H1 (cell line): ENCODE measurements at regions not wholly inside any gene's neighbourhood (a gene's known extent, or its start where the extent isn't known, plus 50 kb on each side); places are given as distances from the start of the nearest gene placed in this dataset.

ENCODE experiments used
- CTCF ChIA-PET: fragments of 300-600 bp; sonication (Branson Sonifier 250); formaldehyde crosslinking; loops from one replicate; lab custom pipeline; 2021; ENCODE audit not compliant: partially characterized antibody; lab: Charles Lee
- POLR2A ChIA-PET: fragments of 300-600 bp; sonication (Branson Sonifier 250); formaldehyde crosslinking; loops from one replicate; lab custom pipeline; 2021; ENCODE audit warnings: inconsistent platforms; ENCODE audit not compliant: partially characterized antibody; lab: Charles Lee
- DNase-seq, 2 experiments: peaks; one replicate each; pipeline versions ENCODE4 v3.0.0 to v3.0.0-alpha.2; 2010 to 2022; ENCODE audit warnings: low spot score in 2 of 2, low read depth in 1 of 2, mixed read lengths in 1 of 2
- FAIRE-seq: peaks from 2 replicates; lab custom pipeline; 2011; peaks lifted over from hg19 to GRCh38; lab: Jason Lieb, UNC
- H2AFZ ChIP-seq: 2 replicates; pipeline ENCODE4 v1.8.1; 2012; ENCODE audit warnings: low read length, inconsistent platforms
- H2AK5ac ChIP-seq: 2 replicates; pipeline ENCODE4 v1.6.1; 2013; ENCODE audit warnings: low read depth, low read length
- H2BK120ac ChIP-seq: replicated peaks from 2 replicates; pipeline ENCODE3; 2013; ENCODE audit warnings: low read depth, low read length, inconsistent platforms
- H2BK12ac ChIP-seq: 2 replicates; pipeline ENCODE4 v1.6.1; 2013; ENCODE audit warnings: low read depth, low read length
- H2BK15ac ChIP-seq: 2 replicates; pipeline ENCODE4 v1.6.1; 2013; ENCODE audit warnings: low read length
- H2BK20ac ChIP-seq: 2 replicates; pipeline ENCODE4 v1.6.1; 2013; ENCODE audit warnings: low read length
- H2BK5ac ChIP-seq: 2 replicates; pipeline ENCODE4 v1.6.1; 2013; ENCODE audit warnings: low read depth, low read length
- H3K14ac ChIP-seq: 2 replicates; pipeline ENCODE4 v1.6.1; 2013; ENCODE audit warnings: inconsistent platforms; ENCODE audit not compliant: insufficient read length
- H3K18ac ChIP-seq: 2 replicates; pipeline ENCODE4 v1.6.1; 2013; ENCODE audit warnings: low read length; ENCODE audit errors: extremely low read depth
- H3K23ac ChIP-seq: 2 replicates; pipeline ENCODE4 v1.6.1; 2013; ENCODE audit warnings: inconsistent platforms; ENCODE audit not compliant: insufficient read length
- H3K23me2 ChIP-seq: 2 replicates; pipeline ENCODE4 v1.6.1; 2013; ENCODE audit warnings: low read depth, low read length
- H3K27ac ChIP-seq: 2 replicates; pipeline ENCODE4 v1.6.1; 2011; ENCODE audit warnings: low read depth, low read length, inconsistent platforms
- H3K27me3 ChIP-seq, 4 experiments: replicated peaks in 1 of 4; 1 replicate in 1 of 4; 2 replicates in 3 of 4; pipeline versions ENCODE4 v1.6.1 to v1.8.1; 2011 to 2013; ENCODE audit warnings: low read length in 3 of 4, mild to moderate bottlenecking in 3 of 4, inconsistent platforms in 2 of 4, mixed read lengths in 2 of 4, moderate library complexity in 1 of 4; ENCODE audit not compliant: control insufficient read depth in 3 of 4, insufficient read depth in 3 of 4; ENCODE audit errors: extremely low read depth in 1 of 4
- H3K36me3 ChIP-seq, 4 experiments: 2 replicates each; pipeline versions ENCODE4 v1.6.1 to v1.8.1; 2011 to 2013; ENCODE audit warnings: mild to moderate bottlenecking in 4 of 4, low read length in 3 of 4, moderate library complexity in 2 of 4, control low read depth in 1 of 4, inconsistent platforms in 1 of 4; ENCODE audit not compliant: insufficient read depth in 4 of 4, control insufficient read depth in 2 of 4
- H3K4ac ChIP-seq: replicated peaks from 2 replicates; pipeline ENCODE3; 2013; ENCODE audit warnings: low read length, low read depth, mixed read lengths, inconsistent platforms; ENCODE audit not compliant: insufficient read length
- H3K4me1 ChIP-seq, 4 experiments: replicated peaks in 1 of 4; 1 replicate in 1 of 4; 2 replicates in 3 of 4; pipeline versions ENCODE4 v1.6.1 to v1.8.1; 2011 to 2013; ENCODE audit warnings: low read length in 3 of 4, inconsistent platforms in 2 of 4, mixed read lengths in 1 of 4; ENCODE audit not compliant: insufficient read depth in 4 of 4, control insufficient read depth in 3 of 4
- H3K4me2 ChIP-seq, 2 experiments: 2 replicates each; pipeline versions ENCODE4 v1.6.1 to v1.8.1; 2011 to 2013; ENCODE audit warnings: low read depth in 2 of 2, low read length in 2 of 2, control low read depth in 1 of 2, inconsistent platforms in 1 of 2, mild to moderate bottlenecking in 1 of 2; ENCODE audit not compliant: insufficient read depth in 1 of 2
- H3K4me3 ChIP-seq, 4 experiments: fragments of 200-600, 300-600 bp in 1 of 4; sonication (generic), shearing (Covaris generic), sonication (Bioruptor Twin) in 1 of 4; 2 replicates each; pipeline versions ENCODE4 v1.5.1 to v1.8.1; 2011 to 2016; ENCODE audit warnings: low read length in 4 of 4, low read depth in 3 of 4, control low read depth in 2 of 4, inconsistent platforms in 2 of 4, mild to moderate bottlenecking in 2 of 4, mixed read lengths in 1 of 4, moderate library complexity in 1 of 4; ENCODE audit not compliant: insufficient read depth in 2 of 4; ENCODE audit errors: extremely low read depth in 1 of 4
- H3K56ac ChIP-seq: replicated peaks from 2 replicates; pipeline ENCODE3; 2013; ENCODE audit warnings: low read depth, mild to moderate bottlenecking, mixed read lengths, low read length, inconsistent platforms; ENCODE audit not compliant: insufficient read length
- H3K79me1 ChIP-seq: 2 replicates; pipeline ENCODE4 v1.6.1; 2013; ENCODE audit warnings: low read depth, low read length, control low read depth
- H3K79me2 ChIP-seq, 2 experiments: 2 replicates each; pipeline versions ENCODE4 v1.6.1 to v1.8.1; 2012 to 2013; ENCODE audit warnings: low read length in 2 of 2, mild to moderate bottlenecking in 2 of 2, inconsistent platforms in 1 of 2; ENCODE audit not compliant: insufficient read depth in 2 of 2, control insufficient read depth in 1 of 2
- H3K9ac ChIP-seq, 4 experiments: replicated peaks in 1 of 4; 1 replicate in 1 of 4; 2 replicates in 3 of 4; pipeline versions ENCODE4 v1.6.1 to v1.8.1; 2011 to 2013; ENCODE audit warnings: low read depth in 3 of 4, low read length in 3 of 4, control low read depth in 2 of 4, mild to moderate bottlenecking in 2 of 4, moderate library complexity in 2 of 4, inconsistent platforms in 1 of 4; ENCODE audit errors: extremely low read depth in 1 of 4
- H3K9me3 ChIP-seq, 2 experiments: 2 replicates each; pipeline versions ENCODE4 v1.6.1 to v1.8.1; 2012 to 2013; ENCODE audit warnings: mild to moderate bottlenecking in 2 of 2, moderate library complexity in 2 of 2, control low read depth in 1 of 2, inconsistent platforms in 1 of 2, low read depth in 1 of 2, low read length in 1 of 2, mixed read lengths in 1 of 2; ENCODE audit not compliant: insufficient read depth in 2 of 2
- H4K20me1 ChIP-seq, 2 experiments: replicated peaks in 1 of 2; 2 replicates each; pipeline versions ENCODE3 to v1.8.1; 2011 to 2013; ENCODE audit warnings: inconsistent platforms in 2 of 2, low read length in 2 of 2, mild to moderate bottlenecking in 1 of 2; ENCODE audit not compliant: insufficient read depth in 2 of 2, control insufficient read depth in 1 of 2
- H4K5ac ChIP-seq: 2 replicates; pipeline ENCODE4 v1.6.1; 2013; ENCODE audit warnings: low read length, low read depth, mixed read lengths, inconsistent platforms; ENCODE audit not compliant: insufficient read length
- H4K8ac ChIP-seq: 2 replicates; pipeline ENCODE4 v1.8.0; 2013; ENCODE audit warnings: mild to moderate bottlenecking, moderate library complexity, low read length, inconsistent platforms; ENCODE audit not compliant: insufficient read depth; ENCODE audit errors: extremely low read depth
- H4K91ac ChIP-seq: replicated peaks from 2 replicates; pipeline ENCODE3; 2013; ENCODE audit warnings: low read length, mixed read lengths, inconsistent platforms; ENCODE audit not compliant: insufficient read length
- ASH2L ChIP-seq: fragments of 200-600, 300-600 bp; sonication (generic); IDR thresholded peaks from one replicate; pipeline ENCODE4 v1.7.1; 2017; ENCODE audit warnings: low read length
- BCL11A ChIP-seq, 2 experiments: IDR thresholded peaks; one replicate each; pipeline ENCODE4 v1.6.1; 2011; ENCODE audit warnings: low read depth in 2 of 2, low read length in 2 of 2, mild to moderate bottlenecking in 2 of 2
- CEBPB ChIP-seq: IDR thresholded peaks from 2 replicates; pipeline ENCODE4 v1.6.1; 2012; ENCODE audit warnings: low read depth, low read length
- CTCF ChIP-seq, 3 experiments: IDR thresholded peaks; 1 replicate in 2 of 3; 2 replicates in 1 of 3; pipeline versions ENCODE4 v1.5.1 to v1.6.1; 2011; ENCODE audit warnings: low read length in 3 of 3, mild to moderate bottlenecking in 3 of 3, inconsistent platforms in 2 of 3, low read depth in 1 of 3, moderate library complexity in 1 of 3; ENCODE audit not compliant: insufficient read depth in 1 of 3; ENCODE audit errors: control extremely low read depth in 1 of 3
- GABPA ChIP-seq: IDR thresholded peaks from 2 replicates; pipeline ENCODE4 v1.6.1; 2011; ENCODE audit warnings: mild to moderate bottlenecking, low read length, moderate library complexity, borderline replicate concordance; ENCODE audit not compliant: insufficient read depth
- MAX ChIP-seq: IDR thresholded peaks from 2 replicates; pipeline ENCODE4 v1.6.1; 2012; ENCODE audit warnings: inconsistent platforms
- NANOG ChIP-seq: IDR thresholded peaks from 2 replicates; pipeline ENCODE4 v1.6.1; 2011; ENCODE audit warnings: low read length, low read depth, mild to moderate bottlenecking, inconsistent platforms; ENCODE audit not compliant: insufficient read depth, poor library complexity, severe bottlenecking
- RBBP5 ChIP-seq: IDR thresholded peaks from 2 replicates; pipeline ENCODE4 v1.7.1; 2012; ENCODE audit warnings: low read depth, mild to moderate bottlenecking, inconsistent platforms, low read length, moderate library complexity, borderline replicate concordance
- RFX5 ChIP-seq: IDR thresholded peaks from 2 replicates; pipeline ENCODE4 v1.6.1; 2011; ENCODE audit warnings: low read depth, low read length, improper control_type of control experiment, borderline replicate concordance
- SIX5 ChIP-seq: IDR thresholded peaks from 2 replicates; pipeline ENCODE4 v1.6.1; 2011; ENCODE audit warnings: mild to moderate bottlenecking, low read depth, low read length
- TCF12 ChIP-seq: IDR thresholded peaks from 2 replicates; pipeline ENCODE4 v1.6.1; 2011; ENCODE audit warnings: low read depth, mild to moderate bottlenecking, low read length
- YY1 ChIP-seq: IDR thresholded peaks from 2 replicates; pipeline ENCODE4 v1.6.1; 2011; ENCODE audit warnings: low read depth, mild to moderate bottlenecking, low read length
- WGBS, 2 experiments: shearing (Covaris generic) in 1 of 2; methylation state at CpG; one replicate each; pipeline versions ENCODE4 v1.1.6 to v1.1.7; 2013 to 2015; ENCODE audit warnings: low lambda C conversion rate in 2 of 2, mixed read lengths in 2 of 2, inconsistent platforms in 1 of 2, low coverage in 1 of 2, missing lambda C conversion rate in 1 of 2; ENCODE audit not compliant: insufficient replicate concordance in 2 of 2, insufficient coverage in 1 of 2, insufficient read length in 1 of 2; ENCODE audit errors: extremely low coverage in 1 of 2, missing lambda C conversion rate in 1 of 2; 5-methylcytosine and 5-hydroxymethylcytosine counted together

- Histone ChIP-seq H3K79me1 (no peaks in the 10 kb centered on the region), H3K4me2 (no peak overlapping the region), H2AFZ (no peak overlapping the region), H3K56ac (no peak overlapping the region), H3K4ac (no peak overlapping the region), H3K27me3 (no peaks in the 10 kb centered on the region; a peak in 1 of 7 replicates), H2BK120ac (no peak overlapping the region), H4K5ac (no peak overlapping the region), H3K36me3 (no peaks in the 10 kb centered on the region), H2AK5ac (no peak overlapping the region), H2BK12ac (no peak overlapping the region), H3K79me2 (no peaks in the 10 kb centered on the region), H3K18ac (no peak overlapping the region), H4K8ac (no peak overlapping the region), H3K23ac (no peak overlapping the region), H2BK5ac (no peak overlapping the region), H3K4me1 (peaks cover 0 to 10% (median 7%) of the 10 kb centered on the region in 4 experiments; a peak in 4 of 7 replicates), H3K14ac (no peak overlapping the region), H3K9me3 (no peaks in the 10 kb centered on the region), H4K20me1 (no peaks in the 10 kb centered on the region), H3K23me2 (no peaks in the 10 kb centered on the region), H4K91ac (no peak overlapping the region), H2BK20ac (no peak overlapping the region), H3K9ac (no peak overlapping the region), H3K4me3 (no peak overlapping the region), H2BK15ac (no peak overlapping the region), H3K27ac (no peak overlapping the region)
- no peak for DNase-seq
- ChIA-PET CTCF (interaction anchor here (1.0 kb wide), 1 partner anchor 42 kb away, joined by 3 read pairs; no protein-coding TSS in a partner anchor), POLR2A (interaction anchor here (0.6 kb wide), 1 partner anchor 27 kb away, joined by 3 read pairs; no protein-coding TSS in a partner anchor)
- WGBS, 2 experiments = 92% methylated on average over 5 of the region's 5 CpGs; no CpG with 5 or more reads in 1 of the 2 experiments
- no peak for FAIRE-seq
- TF ChIP-seq TCF12 (no peak), RBBP5 (no peak), MAX (no peak), YY1 (no peak), SIX5 (no peak), CTCF (IDR thresholded peaks at IDR 0.05; ENCODE audit: control extremely low read depth in 1 of 3, insufficient read depth in 1 of 3, low read depth in 1 of 3, low read length in 3 of 3) (no peak), RFX5 (no peak), ASH2L (no peak), CEBPB (no peak), NANOG (no peak), BCL11A (IDR thresholded peaks at IDR 0.05; ENCODE audit: low read depth in 2 of 2, low read length in 2 of 2) (no peak), GABPA (no peak)
These were observed 165.3 kb downstream of the ARL4C start for GRCh38 chr2:234331566-234331965.
